Vagina (tissue), 2 donors: ENCODE measurements at regions not wholly inside any gene's neighbourhood (a gene's known extent, or its start where the extent isn't known, plus 50 kb on each side); places are given as distances from the start of the nearest gene placed in this dataset.

ENCODE experiments used
- POLR2A ChIP-seq, 2 donors: fragments of 450-650 bp; IDR thresholded peaks; one replicate each; pipeline ENCODE4 v1.6.1; 2017; ENCODE audit warnings: antibody characterized with exemption in 2 of 2, mild to moderate bottlenecking in 2 of 2, moderate library complexity in 2 of 2
- TF ChIP-seq, protein P1 (sequence below), 3 experiments: fragments of 450-650 bp in 2 of 3; fragments of 200-600 bp in 1 of 3; sonication (generic) in 1 of 3; IDR thresholded peaks; one replicate each; pipeline ENCODE4 v1.5.1; 2017 to 2019; ENCODE audit warnings: antibody characterized with exemption in 3 of 3, mild to moderate bottlenecking in 2 of 3, moderate library complexity in 2 of 3

DNA sequence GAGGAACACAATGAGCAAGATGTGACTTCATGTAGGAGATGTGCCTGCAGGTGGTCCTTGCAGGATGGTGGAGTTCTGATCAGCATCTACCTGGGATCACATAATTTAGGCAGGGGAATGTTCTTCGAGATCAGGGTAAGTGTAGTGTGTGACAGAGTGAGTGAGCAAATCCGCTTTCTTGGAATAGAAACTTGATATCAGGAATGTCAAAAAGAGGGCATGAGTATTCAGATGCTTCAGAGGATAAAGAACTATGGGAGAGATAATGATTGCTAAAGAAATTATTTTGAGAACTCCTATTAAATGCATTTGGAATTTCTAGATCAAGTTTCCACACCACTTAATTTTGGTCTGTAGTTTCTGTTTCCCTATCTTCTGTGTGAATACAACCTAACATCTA lies 463.6 kb upstream of the SLC14A2 start:
- TF ChIP-seq, protein P1, sequence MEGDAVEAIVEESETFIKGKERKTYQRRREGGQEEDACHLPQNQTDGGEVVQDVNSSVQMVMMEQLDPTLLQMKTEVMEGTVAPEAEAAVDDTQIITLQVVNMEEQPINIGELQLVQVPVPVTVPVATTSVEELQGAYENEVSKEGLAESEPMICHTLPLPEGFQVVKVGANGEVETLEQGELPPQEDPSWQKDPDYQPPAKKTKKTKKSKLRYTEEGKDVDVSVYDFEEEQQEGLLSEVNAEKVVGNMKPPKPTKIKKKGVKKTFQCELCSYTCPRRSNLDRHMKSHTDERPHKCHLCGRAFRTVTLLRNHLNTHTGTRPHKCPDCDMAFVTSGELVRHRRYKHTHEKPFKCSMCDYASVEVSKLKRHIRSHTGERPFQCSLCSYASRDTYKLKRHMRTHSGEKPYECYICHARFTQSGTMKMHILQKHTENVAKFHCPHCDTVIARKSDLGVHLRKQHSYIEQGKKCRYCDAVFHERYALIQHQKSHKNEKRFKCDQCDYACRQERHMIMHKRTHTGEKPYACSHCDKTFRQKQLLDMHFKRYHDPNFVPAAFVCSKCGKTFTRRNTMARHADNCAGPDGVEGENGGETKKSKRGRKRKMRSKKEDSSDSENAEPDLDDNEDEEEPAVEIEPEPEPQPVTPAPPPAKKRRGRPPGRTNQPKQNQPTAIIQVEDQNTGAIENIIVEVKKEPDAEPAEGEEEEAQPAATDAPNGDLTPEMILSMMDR (IDR thresholded peaks at IDR 0.05), result no peak
- no peak for TF ChIP-seq POLR2A (IDR thresholded peaks at IDR 0.05)
